Suprapubic skin (tissue), 4 donors: ENCODE measurements at regions not wholly inside any gene's neighbourhood (a gene's known extent, or its start where the extent isn't known, plus 50 kb on each side); places are given as distances from the start of the nearest gene placed in this dataset.

Experiments
- CTCF ChIP-seq, 2 donors: fragments of 200-600 bp in 1 of 2; fragments of 450-650 bp in 1 of 2; sonication (generic) in 1 of 2; IDR thresholded peaks; one replicate each; pipeline ENCODE4 v1.5.1; 2016 to 2019; ENCODE audit warnings: antibody characterized with exemption in 2 of 2, mild to moderate bottlenecking in 1 of 2, moderate library complexity in 1 of 2
- EP300 ChIP-seq: sonication (generic); formaldehyde crosslinking; IDR thresholded peaks from one replicate; pipeline ENCODE4 v1.6.1; 2017; ENCODE audit warnings: antibody characterized with exemption
- POLR2A ChIP-seq, 2 donors: fragments of 450-650 bp; IDR thresholded peaks; one replicate each; pipeline ENCODE4 v1.6.1; 2017; ENCODE audit warnings: antibody characterized with exemption in 2 of 2, mild to moderate bottlenecking in 2 of 2, moderate library complexity in 2 of 2
- POLR2AphosphoS5 ChIP-seq, 3 donors: sonication (generic); formaldehyde crosslinking; IDR thresholded peaks; one replicate each; pipeline ENCODE4 v1.6.1; 2017; ENCODE audit warnings: antibody characterized with exemption in 3 of 3

GRCh38 chr13:40317980-40318327 lies 348.5 kb downstream of the FOXO1 start:
- no peak for TF ChIP-seq CTCF (IDR thresholded peaks at IDR 0.05)
- no peak for TF ChIP-seq POLR2A (IDR thresholded peaks at IDR 0.05)
- TF ChIP-seq POLR2AphosphoS5 (IDR thresholded peaks at IDR 0.05) = no peak
- TF ChIP-seq EP300 = no peak
